ENCODE measurements at regions not wholly inside any gene's neighbourhood (a gene's known extent, or its start where the extent isn't known, plus 50 kb on each side); places are given as distances from the start of the nearest gene placed in this dataset.

DNA sequence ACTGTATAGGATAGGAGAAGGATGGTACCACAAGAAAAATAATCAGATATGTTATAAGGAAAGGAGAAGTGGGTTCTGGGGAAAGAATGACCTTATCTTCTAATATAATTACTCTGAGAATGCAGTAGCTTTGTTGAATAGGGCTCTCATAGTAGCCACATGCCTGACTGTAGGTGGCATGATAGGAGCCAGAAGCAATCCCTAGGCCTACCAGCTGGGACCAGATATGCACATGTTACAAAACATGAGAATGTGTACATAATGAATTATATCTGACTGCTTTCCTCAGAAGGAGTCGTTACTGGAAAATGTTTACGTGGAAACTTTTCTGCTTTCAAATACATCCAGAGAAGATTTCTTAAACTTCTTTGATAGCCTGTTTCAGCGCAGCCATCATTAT is 53.2 kb upstream of the FAM3C start:
- DNase-seq (ENCODE audit: low read depth) = no peak

DNA sequence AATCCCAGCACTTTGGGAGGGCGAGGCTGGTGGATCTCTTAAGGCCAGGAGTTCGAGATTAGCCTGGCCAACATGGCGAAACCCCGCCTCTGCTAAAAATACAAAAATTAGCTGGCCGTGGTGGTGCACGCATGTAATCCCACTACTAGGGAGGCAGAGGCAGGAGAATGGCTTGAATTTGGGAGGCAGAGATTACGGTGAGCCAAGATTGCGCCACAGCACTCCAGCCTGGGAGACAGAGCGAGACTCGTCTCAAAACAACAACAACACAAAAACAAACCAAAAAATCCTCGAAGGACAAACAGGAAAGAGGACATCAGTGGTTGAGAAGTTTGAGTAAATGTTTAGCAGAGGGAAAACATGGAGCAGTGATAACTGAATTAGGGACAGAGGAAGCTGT is 52.3 kb upstream of the FAM3C start:
- DNase-seq (ENCODE audit: low read depth) = no peak

DNA sequence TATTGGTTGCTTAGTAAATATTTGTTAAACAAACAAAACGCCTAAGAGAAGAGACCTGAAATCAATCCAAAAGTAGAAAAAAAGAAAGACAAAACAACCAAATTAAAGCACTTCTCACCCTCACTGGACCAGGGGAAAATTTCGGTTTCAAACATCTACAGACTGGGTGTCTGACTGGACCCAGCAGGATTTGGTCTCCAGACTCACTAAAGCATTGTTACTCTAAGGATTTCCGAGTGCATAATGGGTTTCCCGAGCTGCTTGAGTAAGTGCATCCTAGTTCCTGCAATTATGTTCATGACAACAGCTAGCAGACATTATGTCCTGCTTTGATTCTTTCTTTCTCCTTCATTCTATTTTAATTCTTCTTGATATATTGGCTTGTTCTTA is 51.8 kb upstream of the FAM3C start:
- DNase-seq (ENCODE audit: low read depth) = no peak

DNA sequence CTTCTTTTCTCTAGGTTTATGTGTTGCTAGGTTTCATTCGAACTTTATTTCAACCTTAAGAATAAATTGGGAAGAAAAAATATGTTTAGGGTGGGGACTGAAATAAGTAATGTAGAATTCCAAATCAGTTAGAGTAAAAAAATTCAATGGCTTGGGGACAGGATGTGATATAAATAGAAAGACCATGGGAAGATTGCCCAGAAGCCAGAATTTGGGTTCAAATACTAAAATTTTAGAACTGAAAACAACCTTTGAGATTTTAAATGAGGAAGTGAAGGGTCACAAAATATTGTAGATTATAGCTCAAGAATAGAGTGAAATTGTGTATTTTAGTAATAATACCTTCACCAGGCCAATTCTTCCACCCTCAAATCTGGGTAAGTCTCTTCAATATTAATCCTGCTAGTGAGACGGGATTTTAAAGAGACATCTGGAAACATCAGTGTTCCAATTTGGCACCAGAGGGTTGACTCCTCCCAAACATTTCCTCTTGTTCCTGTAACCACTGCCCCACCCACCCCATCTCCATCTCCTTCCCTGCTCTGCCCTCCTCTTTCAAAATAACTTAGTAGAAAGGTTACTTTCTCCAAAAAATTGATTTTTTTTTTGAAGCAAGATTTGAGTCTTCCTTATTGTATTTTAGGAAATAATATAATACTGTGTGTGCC is 51.3 kb upstream of the FAM3C start:
- DNase-seq (ENCODE audit: low read depth) = no peak

DNA sequence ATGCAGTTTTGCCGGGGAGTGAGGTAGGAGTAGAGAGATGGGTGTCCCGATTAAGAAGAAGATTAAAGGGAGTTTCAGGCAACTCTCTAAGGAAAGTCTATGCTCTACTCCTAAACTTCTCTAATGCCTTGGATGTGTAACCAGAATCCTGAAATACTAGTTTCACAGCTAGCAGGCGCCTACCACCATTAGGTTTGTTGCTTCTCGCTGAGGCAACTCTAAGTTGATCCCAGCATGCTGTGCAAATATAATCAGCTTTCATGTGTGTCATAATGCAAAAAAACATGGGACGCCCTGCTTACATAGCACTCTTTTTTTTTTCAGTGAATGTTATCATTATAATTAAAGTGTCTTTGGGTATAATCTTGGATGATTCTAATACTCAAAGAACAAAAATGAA is 50.4 kb upstream of the FAM3C start:
- no peak for DNase-seq (ENCODE audit: low read depth)
